Non-pigmented ciliary epithelial cell (primary cell): ENCODE measurements at regions not wholly inside any gene's neighbourhood (a gene's known extent, or its start where the extent isn't known, plus 50 kb on each side); places are given as distances from the start of the nearest gene placed in this dataset.
A peak's percentile ranks its signal among the peaks of the same experiment; 100 is the strongest.

Source experiments
- DNase-seq: peaks from one replicate; pipeline ENCODE4 v3.0.0-alpha.2; 2010; ENCODE audit warnings: low read depth

- no peak for DNase-seq
Observed at GRCh38 chr12:60144395-60144794, 548.6 kb downstream of the SLC16A7 start.

- peak; percentile 89 for DNase-seq
Observed at GRCh38 chr12:60148109-60148508, 552.3 kb downstream of the SLC16A7 start.

- peak; percentile 79 for DNase-seq
Observed at GRCh38 chr12:60148831-60149230, 553.0 kb downstream of the SLC16A7 start.

DNA sequence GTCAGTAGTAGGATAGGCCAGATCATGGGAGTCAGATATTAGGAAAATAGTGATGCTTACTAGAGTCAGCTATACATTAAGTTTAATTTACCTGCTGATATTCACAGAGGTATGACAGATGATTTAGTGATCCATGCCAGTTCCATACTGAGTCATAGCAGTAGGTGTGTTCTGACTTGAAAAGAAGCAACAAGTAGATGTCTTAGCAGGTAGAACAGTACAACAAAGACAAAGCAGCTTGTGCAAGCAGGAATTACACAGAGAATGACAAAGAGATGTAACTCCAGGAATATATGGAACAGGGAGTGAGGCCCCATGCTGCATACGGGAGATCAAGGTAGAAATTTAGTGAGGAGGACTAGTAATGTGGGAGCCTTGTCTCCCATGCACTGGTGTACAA is 556.9 kb downstream of the SLC16A7 start:
- no peak for DNase-seq

GRCh38 chr12:60159761-60160160 is 563.9 kb downstream of the SLC16A7 start:
- DNase-seq = no peak

GRCh38 chr12:60162988-60163720 is 567.3 kb downstream of the SLC16A7 start:
- no peak for DNase-seq

GRCh38 chr12:60165781-60166180 is 570.0 kb downstream of the SLC16A7 start:
- DNase-seq = no peak

GRCh38 chr12:60168441-60168840 is 572.6 kb downstream of the SLC16A7 start:
- no peak for DNase-seq

- no peak for DNase-seq
Observed at GRCh38 chr12:60169904-60170303, 574.1 kb downstream of the SLC16A7 start.

DNA sequence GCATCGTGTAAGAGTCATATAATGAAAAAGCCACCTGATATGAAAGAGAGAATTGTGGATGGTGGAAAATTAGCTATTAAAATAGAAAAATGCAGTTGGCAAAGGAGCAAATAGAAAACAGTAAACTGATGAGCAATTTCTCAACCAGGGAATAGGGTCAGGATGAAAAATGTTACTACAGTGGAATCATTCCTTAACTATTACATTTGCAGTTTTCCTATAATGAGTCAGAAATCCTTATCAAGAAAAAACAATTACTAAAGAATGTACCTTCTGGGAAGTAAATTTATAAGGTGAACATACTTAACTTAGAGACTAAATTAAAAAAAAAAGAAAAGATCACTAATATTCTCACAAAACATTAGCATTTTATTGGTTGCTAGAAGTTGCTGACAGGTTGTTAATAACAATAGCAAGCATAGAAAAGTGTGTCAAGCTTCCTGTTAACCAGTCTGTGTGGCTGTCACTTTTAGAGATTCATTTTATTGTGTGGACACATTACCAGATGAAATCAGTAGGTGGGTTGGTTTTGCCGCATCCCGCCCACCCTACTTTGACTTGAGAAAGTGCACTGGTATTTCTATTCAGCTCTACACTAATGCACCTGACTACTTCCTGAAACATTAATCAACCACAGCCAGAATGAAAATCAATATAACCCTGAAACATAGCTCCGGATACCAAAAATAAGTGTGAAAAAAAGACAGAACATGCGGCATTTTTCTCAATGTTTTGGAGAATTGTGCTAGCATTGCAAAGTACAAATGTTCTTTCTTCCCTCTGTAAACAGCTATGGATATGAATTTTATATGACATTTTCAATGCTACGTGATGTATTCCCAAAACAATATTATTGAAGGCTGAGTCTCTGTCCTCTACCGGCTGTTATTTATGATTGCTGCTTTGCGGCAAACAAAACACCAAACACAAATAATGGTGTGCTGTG is 576.7 kb downstream of the SLC16A7 start:
- no peak for DNase-seq

GRCh38 chr12:60173224-60174170 is 577.7 kb downstream of the SLC16A7 start:
- DNase-seq = no peak

GRCh38 chr12:60174476-60174875 is 578.6 kb downstream of the SLC16A7 start:
- DNase-seq = no peak

DNA sequence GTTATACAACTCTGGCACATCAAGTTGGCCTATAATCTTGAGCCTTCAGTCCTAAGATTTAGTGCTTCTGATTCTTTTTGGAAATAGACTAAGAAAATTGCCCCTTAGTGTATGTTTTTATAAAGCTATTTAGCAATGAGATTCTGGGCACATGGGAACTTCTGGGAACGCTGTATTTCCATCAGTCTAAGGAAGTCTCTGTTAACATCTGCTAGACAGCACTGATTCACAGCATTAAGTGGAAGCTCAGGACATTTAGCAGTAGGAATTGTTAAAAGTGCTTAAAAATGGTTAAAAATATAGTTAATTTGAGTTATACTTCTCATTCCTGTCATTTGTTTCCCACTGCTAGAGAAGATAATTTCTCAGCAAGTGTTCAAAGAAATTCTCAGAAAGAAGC is 579.1 kb downstream of the SLC16A7 start:
- no peak for DNase-seq

DNA sequence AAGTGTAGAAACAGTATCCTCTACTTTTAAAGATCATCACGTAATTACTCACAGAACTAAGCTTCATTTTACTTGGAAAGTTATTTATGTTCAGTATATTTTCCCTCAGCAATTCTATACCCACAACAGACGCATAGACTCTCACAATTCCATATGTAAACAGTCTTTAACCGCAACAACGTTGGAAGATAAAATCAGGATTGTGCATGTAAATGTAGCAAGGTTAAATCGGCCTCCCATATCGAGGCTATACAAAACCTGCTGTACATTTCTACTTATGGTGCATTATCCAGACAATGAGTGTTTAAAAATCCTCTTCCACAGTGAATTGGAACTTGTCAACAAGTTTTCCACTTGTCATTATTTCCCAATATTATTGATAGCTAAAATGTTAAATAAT is 581.1 kb downstream of the SLC16A7 start:
- DNase-seq = no peak

GRCh38 chr12:60180298-60180697 is 584.5 kb downstream of the SLC16A7 start:
- no peak for DNase-seq

- DNase-seq = no peak
Observed at GRCh38 chr12:60182354-60182753, 586.5 kb downstream of the SLC16A7 start.

DNA sequence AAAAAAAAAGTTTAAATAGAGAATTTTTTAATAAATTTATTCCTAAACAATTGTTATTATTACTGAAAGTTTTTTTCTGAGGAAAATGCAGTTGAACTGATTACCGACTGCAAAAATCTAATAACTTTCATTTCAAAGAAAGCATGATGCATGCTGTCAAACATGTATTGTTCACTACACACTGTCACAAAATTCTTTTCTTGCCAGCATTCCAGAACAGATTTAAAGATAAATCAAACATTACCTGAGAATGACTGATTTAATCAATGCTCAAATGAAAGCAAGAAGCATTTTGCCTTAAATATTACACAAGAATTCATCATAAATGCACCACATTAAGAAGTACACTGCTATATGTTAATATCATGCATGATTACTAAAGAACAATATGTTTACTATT is 588.3 kb downstream of the SLC16A7 start:
- no peak for DNase-seq

GRCh38 chr12:60185060-60185459 is 589.2 kb downstream of the SLC16A7 start:
- no peak for DNase-seq

- no peak for DNase-seq
Observed at GRCh38 chr12:60191271-60191670, 595.4 kb downstream of the SLC16A7 start.

DNA sequence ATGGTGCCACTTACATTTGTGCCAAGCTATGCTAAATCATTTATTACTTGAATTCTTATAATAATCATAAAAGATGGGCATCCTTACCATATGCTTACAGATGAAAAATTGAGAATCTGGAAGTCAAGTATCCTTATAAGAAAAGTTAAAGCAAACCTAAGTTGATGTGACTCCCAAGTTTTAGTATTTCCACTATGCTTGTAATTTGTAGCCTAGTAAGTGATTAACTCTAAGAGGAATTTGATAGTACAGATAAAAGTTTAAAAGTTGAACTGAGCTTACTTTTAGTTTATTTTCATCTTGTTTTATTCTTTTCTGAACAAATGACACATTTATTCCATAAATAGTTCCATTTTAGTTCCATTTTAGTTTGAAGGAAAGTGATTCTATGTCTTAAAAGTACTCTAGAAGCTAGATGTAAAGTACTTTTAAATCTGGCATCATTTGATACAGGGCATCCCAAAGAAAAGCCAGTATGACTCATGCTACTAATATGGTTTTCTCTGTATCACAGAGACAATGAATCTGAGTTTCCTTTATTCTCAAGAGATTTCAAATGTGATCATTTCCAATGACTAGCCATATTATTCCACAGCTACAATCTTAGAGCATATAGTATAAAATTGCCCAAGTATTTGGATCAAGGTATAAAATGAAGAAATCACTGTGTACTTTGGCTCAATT is 596.0 kb downstream of the SLC16A7 start:
- DNase-seq = no peak

GRCh38 chr12:60194678-60195077 is 598.8 kb downstream of the SLC16A7 start:
- no peak for DNase-seq
